B cell (primary cell): ENCODE measurements at regions not wholly inside any gene's neighbourhood (a gene's known extent, or its start where the extent isn't known, plus 50 kb on each side); places are given as distances from the start of the nearest gene placed in this dataset.

Experiments
- EZH2 ChIP-seq: IDR thresholded peaks from 2 replicates; pipeline ENCODE4 v1.6.1; 2012; ENCODE audit warnings: borderline replicate concordance, low read depth, mild to moderate bottlenecking, moderate library complexity, low read length; ENCODE audit not compliant: insufficient read depth, poor library complexity, severe bottlenecking
- TF ChIP-seq, protein P1 (sequence below): fragments of 200-600 bp; IDR thresholded peaks from one replicate; pipeline ENCODE4 v1.8.0; 2022; ENCODE audit warnings: antibody characterized with exemption, mild to moderate bottlenecking

GRCh38 chr20:1782181-1782580, 113.0 kb upstream of the SIRPA start:
- TF ChIP-seq, protein P1, sequence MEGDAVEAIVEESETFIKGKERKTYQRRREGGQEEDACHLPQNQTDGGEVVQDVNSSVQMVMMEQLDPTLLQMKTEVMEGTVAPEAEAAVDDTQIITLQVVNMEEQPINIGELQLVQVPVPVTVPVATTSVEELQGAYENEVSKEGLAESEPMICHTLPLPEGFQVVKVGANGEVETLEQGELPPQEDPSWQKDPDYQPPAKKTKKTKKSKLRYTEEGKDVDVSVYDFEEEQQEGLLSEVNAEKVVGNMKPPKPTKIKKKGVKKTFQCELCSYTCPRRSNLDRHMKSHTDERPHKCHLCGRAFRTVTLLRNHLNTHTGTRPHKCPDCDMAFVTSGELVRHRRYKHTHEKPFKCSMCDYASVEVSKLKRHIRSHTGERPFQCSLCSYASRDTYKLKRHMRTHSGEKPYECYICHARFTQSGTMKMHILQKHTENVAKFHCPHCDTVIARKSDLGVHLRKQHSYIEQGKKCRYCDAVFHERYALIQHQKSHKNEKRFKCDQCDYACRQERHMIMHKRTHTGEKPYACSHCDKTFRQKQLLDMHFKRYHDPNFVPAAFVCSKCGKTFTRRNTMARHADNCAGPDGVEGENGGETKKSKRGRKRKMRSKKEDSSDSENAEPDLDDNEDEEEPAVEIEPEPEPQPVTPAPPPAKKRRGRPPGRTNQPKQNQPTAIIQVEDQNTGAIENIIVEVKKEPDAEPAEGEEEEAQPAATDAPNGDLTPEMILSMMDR = no peak
- TF ChIP-seq EZH2 = no peak
